Upper lobe of left lung (tissue), 4 donors: ENCODE measurements at regions not wholly inside any gene's neighbourhood (a gene's known extent, or its start where the extent isn't known, plus 50 kb on each side); places are given as distances from the start of the nearest gene placed in this dataset.

ENCODE experiments used
- CTCF ChIP-seq, 6 experiments: fragments of 450-650 bp in 4 of 6; fragments of 200-600 bp in 2 of 6; sonication (generic) in 2 of 6; IDR thresholded peaks; one replicate each; pipeline ENCODE4 v1.5.1; 2016 to 2019; ENCODE audit warnings: antibody characterized with exemption in 6 of 6
- POLR2A ChIP-seq, 4 donors: fragments of 450-650 bp; IDR thresholded peaks; one replicate each; pipeline ENCODE4 v1.5.1; 2016 to 2017; ENCODE audit warnings: antibody characterized with exemption in 4 of 4, mild to moderate bottlenecking in 2 of 4

- TF ChIP-seq CTCF (IDR thresholded peaks at IDR 0.05) (no peak), POLR2A (IDR thresholded peaks at IDR 0.05) (no peak)
These were observed 63.4 kb upstream of the DIAPH3 start for GRCh38 chr13:60227158-60227557.
